HG03575 (cell line): ENCODE measurements at regions not wholly inside any gene's neighbourhood (a gene's known extent, or its start where the extent isn't known, plus 50 kb on each side); places are given as distances from the start of the nearest gene placed in this dataset.
"Not testable (repeated sequence)": the region's sequence is repeated elsewhere in the genome, so short reads cannot be mapped to it uniquely, and the experiment has no call there.

ENCODE experiments used
- ATAC-seq: cut with Tn5 transposase; IDR thresholded peaks from one replicate; pipeline ENCODE4 v1.9.1; 2021; ENCODE audit not compliant: unreplicated experiment, insufficient number of reproducible peaks, low FRiP score; ENCODE audit errors: extremely low read depth

DNA sequence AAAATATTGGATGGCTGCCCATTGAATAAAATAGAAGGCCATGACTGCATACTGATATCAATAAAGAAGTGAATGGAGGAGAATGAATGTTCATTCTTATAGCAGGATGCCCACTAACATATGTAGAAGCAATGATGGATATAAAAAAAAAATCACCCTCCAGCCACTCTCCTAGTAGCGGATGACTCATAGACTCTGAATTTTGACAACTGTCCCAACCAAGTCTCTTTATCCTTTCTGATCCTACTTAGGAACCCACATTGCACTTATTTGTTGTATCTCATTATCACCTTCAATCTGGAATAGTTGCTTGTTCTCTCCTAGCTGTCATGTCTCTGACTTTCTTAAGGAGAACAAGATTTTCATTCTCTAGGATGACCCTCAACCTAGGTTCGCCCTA is 429.9 kb downstream of the HS3ST3B1 start:
- no peak for ATAC-seq

DNA sequence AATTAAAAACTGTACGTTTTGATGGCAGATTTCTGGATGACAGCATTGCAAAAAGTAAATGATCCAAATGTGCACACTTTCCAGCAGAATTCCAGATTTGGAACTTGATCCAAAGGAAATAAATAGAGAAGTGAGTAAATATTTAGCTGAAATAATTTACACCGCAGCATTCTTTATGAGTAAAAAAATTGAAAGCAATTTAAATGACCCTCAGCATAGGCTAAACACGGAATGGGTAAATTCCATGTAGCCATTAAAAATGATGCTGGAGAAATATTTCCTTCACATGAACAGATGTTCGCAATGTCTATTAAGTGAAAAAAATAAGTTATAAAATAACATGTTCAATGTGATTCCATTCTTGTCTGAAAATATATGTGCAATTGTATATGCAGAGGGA is 424.8 kb downstream of the HS3ST3B1 start:
- no peak for ATAC-seq

- no peak for ATAC-seq
Measured at GRCh38 chr17:14724770-14725169, 423.9 kb downstream of the HS3ST3B1 start.

DNA sequence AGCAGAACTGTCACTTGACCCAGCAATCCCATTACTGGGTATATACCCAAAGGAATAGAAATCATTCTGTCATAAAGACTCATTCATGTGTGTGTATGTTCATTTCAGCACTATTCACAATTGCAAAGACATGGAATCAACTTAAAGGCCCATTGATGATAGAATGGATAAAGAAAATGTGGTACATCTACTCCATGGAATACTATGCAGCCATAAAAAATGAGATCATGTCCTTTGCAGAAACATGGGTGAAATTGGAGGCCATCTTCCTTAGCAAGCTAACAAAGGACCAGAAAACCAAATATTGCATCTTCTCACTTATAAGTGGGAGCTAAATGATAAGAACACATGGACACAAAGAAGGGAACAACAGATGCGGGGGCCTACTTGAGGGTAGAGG is 422.5 kb downstream of the HS3ST3B1 start:
- ATAC-seq, result not testable (repeated sequence)

GRCh38 chr17:14719942-14720341 is 419.1 kb downstream of the HS3ST3B1 start:
- no peak for ATAC-seq

DNA sequence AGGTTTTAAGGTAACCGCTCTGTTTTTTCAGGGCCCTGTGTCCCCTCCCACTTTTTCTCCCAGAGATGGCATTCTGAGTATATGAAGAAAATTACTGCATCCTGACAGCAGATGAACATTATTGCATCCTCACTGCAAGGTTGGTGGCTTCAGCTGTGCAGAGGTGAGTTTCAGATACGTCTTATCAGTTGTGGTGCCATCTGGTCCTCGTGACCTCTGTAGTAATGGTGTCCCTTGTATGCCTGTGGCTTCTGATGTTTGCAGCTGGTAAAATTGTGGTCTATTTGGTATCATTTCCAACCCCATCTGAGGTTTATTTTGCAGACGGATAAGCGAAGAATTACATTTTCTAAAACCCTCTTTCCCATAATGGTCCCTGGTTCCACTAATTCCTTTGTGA is 417.0 kb downstream of the HS3ST3B1 start:
- ATAC-seq, result no peak

GRCh38 chr17:14715561-14715960 is 414.7 kb downstream of the HS3ST3B1 start:
- no peak for ATAC-seq

DNA sequence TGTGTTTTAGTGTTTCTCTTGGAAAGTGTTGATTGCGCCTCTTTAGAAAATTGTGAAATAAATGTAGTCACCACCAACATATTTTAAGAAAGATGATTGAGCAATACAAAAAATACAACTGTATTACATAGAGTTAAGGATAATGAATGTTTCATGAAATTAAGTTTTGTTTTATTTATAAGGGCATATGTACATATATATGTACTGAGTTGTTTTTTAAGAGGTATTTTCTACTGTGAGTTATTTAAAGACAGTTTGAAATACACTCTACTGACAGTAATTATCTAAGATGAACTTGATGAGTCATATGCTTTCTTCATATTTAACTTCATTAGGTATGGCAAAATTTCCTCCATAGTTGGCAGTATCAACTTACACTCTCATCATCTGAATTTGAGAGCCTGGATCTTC is 411.7 kb downstream of the HS3ST3B1 start:
- ATAC-seq, result no peak

GRCh38 chr17:14704121-14704520 is 403.2 kb downstream of the HS3ST3B1 start:
- no peak for ATAC-seq

- no peak for ATAC-seq
Measured at GRCh38 chr17:14701886-14702285, 401.0 kb downstream of the HS3ST3B1 start.

- no peak for ATAC-seq
Measured at GRCh38 chr17:14699574-14700185, 398.8 kb downstream of the HS3ST3B1 start.

GRCh38 chr17:14693382-14693781 is 392.5 kb downstream of the HS3ST3B1 start:
- no peak for ATAC-seq

- no peak for ATAC-seq
Measured at GRCh38 chr17:14690704-14691103, 389.8 kb downstream of the HS3ST3B1 start.

DNA sequence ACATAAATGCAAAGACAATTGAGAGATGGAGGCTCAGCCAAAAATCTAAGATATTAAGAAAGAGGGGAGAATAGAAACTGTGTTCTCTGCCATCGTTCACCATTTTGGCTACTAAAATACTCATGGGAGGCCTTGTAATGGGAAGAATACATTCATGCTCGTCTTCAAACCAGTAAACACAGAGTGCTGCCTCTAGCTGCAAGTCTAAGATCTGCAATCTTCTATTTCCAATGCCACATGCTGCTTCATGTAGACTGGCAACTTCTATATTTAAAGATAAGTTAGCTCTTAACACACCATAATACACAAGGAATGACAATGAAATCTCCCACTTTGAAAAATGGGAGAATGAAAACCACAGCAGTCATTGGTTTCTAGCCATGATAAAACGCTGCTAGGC is 387.3 kb downstream of the HS3ST3B1 start:
- ATAC-seq, result no peak

DNA sequence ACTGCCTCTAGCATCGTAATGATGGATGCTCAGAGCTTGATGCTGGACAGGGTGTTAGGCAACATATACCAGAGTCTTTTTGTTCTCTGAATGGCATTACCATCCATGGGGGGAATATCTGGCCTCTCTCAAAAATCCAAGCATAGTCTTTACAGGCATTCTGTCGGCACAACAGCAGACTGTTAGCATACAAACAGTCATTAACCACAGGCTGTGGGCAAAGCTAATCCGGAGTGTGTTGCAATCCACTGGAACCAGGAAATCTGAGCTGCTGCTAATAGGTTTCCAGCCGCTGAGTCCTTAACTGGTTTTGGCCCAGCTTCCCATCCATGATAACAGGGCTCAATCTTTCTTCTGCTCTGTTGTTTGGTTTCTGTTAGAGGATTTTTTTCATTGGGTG is 371.9 kb downstream of the HS3ST3B1 start:
- no peak for ATAC-seq

DNA sequence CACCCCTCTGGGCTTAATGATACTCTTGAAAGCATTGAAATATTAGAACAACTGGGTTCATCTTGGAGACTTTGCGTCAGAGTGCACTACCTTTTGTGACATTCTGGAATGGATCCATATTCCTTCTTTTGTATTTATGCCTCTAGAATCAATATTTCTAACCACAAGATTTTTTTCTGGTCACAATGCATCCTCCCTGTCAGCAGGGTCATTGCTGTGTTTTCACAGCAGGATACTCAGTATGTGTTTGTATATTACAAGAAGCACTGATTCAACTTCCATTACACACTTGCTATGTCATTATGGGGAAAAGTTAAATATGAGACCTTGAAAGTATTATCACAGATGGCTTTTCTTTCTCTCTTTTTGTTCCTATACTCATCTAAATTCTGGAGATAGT is 370.0 kb downstream of the HS3ST3B1 start:
- no peak for ATAC-seq

- ATAC-seq, result no peak
Measured at GRCh38 chr17:14664511-14664910, 363.6 kb downstream of the HS3ST3B1 start.

DNA sequence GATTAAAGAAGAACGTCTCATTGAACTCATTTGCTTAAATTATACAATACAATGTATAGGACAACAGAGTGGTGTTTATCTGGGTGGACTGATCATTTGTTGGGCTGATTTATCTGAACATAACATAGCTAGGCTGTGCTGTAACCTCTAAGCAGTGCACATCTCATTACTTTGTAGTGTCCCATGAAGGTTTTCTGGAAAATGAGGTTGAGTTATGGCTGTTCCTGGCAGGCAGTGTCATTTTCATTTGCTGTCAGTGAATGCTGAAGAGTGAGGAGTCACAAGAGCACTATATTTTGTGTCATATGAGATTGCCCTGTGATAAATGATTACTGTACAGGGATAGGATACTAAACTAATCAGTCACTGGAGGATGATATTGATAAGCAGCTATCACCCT is 340.2 kb downstream of the HS3ST3B1 start:
- ATAC-seq, result no peak

GRCh38 chr17:14637260-14637659 is 336.4 kb downstream of the HS3ST3B1 start:
- ATAC-seq, result no peak

- ATAC-seq, result no peak
Measured at GRCh38 chr17:14630621-14631020, 329.7 kb downstream of the HS3ST3B1 start.

GRCh38 chr17:14630046-14630445 is 329.2 kb downstream of the HS3ST3B1 start:
- no peak for ATAC-seq
